Stimulated activated CD4-positive, alpha-beta T cell treated with anti-CD3 and anti-CD28 coated beads, Interleukin-12 subunit alpha, Interleukin-12 subunit beta, amount 100 ng/mL, for 48 hours (primary cell): ENCODE measurements at regions not wholly inside any gene's neighbourhood (a gene's known extent, or its start where the extent isn't known, plus 50 kb on each side); places are given as distances from the start of the nearest gene placed in this dataset.

Experiments used
- DNase-seq, 3 donors: peaks; one replicate each; pipeline ENCODE4 v3.0.0-alpha.2; 2020; ENCODE audit warnings: low read depth in 2 of 3, low spot score in 1 of 3

DNA sequence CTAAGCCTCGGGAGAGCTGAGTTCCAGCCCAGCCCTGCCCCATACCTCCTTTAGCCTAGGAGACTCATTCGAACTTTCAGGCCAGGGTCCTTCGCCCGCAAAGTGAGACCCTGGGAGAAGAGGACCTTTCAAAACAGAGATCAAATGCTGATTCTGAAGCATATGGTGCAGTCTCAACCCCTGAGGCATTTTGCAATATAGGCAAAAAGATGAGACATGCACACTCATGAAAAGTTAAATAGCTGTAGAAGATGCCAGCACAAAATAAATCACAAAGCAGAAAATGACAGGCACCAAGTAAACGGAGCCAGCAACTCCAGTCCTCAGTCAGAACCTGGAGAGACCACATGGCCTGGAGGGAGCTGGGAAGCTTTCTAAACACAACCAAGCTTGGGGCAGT lies 542.7 kb upstream of the RAB6C start:
- no peak for DNase-seq

DNA sequence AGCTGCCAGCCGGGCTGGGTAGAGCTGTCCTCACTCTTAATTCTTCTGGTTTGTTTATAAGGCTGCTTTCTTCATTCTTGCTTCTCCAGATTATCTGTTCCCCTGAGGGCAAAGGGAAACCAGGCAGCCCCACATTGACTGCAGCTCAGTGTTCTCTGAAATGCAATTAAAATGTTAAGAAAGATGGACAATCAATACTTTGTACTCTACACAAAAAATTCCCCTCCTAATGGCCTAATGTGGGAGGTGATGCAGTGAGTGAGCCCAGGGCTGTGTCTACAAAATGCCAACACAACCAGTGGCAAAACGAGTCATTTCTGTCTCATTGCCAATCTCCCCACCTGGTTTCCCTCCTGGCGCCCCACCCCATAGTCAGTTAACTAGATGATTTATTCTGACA lies 541.7 kb upstream of the RAB6C start:
- DNase-seq, result no peak

DNA sequence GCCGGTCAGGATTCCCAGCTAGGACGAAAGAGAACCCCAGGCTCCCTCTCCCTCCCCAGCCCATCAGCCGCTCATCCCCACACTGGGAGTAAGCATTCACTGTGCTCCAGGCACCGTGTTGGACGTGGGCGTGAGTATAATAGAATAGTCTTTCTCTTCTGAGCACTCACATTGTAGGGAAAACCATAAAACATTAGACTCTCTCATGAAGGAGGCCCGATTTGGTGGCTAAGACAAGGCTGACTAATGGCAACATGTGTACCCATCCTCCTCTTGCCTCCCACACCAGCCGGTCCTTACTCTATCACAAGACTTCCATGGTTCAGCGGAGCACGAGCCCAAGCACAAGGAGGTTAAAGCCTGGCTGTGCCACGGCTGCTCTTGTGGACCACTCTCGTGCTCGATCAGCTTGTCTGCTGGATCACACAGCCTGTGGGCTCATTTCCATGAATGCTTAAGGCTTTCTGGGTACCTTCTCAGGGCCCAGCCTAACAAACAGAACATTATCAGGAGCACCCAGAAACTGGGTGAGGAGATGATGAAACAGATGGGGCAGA lies 540.9 kb upstream of the RAB6C start:
- no peak for DNase-seq

DNA sequence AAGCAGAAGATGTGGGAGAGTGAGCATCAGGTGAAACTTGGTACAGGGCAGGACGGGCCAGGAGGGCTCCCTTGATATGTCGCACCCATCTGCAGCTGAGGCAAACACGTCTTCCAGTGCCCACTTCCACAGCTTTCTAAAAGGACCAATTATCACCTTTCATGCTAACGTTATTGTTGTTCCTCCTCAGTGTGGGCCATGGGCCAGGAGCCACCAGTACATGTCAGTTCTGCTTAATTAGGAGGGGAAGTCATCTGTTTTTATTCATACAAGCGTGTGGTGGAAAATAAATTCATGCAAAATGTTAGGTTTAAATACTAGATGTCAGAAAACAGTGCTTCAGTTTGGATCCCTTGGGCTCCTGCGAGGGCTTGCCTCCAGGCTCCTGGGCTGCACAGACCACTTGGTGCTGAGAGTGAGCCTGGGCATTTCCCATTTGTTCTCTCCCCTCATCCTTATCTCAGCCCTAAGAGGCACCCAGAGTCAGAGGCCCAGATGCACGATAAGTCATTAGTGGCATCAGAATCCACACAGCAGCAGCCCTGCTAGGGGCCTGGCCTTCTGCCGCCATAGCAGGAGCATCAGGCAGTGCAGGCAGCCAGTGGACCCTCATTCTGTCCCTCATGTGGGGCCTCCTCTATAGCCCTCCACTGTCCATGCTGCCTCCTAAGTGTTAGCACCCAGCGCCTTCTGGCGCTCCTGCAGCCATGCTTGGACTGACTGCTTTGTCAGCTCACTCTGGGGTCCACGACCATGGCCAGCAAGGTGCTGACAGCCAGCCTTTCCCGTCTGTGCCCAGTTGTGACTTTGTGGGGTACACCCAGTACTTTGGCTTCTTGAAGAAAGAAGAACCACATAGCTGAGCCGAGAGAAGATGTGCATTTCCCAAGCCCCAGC lies 539.8 kb upstream of the RAB6C start:
- no peak for DNase-seq

DNA sequence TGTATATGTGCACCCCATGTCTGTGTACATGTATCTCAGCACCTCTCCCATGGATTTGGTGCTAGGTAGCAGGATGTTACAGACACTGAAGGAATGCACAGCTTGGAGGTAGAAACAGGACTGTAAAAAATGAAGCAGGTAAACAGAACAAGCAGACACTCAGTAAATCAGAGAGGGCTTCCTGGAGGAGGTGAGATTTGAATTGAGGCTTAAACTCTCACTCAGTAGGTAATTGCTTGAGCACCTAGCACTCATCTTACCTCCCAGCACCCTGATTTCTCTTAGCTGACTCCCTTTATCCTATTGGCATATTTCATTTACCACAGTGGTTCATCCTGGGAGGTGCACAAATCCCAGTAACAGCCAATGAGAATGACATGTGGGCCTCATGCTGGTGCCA lies 537.9 kb upstream of the RAB6C start:
- DNase-seq, result no peak

DNA sequence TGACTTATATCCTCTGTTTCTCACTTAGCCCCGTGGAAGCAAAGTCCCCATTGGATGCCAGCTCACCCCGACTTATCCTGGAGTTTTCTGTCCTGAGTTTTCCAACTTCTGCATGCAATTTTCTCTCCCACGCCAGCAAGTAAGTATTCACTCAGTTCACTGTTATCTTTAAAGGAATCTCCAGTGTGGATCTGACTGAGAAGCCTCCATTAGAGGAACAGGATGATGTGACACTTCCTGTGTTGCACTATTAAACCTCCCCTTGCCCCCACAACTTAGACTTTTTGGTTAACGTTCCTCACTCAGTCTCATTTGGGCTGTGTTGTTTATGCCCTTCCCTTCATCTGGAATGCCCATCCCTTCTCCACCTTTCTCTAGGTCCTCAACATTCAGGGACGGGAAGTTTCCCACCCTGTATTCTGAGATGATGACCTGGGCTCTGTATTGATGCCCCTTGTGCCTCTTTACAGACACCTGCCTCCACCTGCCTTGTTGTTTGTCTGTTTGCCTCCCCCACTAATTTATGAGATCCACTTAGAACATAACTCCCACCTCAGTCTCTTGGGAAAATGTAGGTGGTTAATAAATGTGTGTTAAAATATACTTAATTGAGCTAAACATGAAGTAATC lies 536.1 kb upstream of the RAB6C start:
- no peak for DNase-seq

DNA sequence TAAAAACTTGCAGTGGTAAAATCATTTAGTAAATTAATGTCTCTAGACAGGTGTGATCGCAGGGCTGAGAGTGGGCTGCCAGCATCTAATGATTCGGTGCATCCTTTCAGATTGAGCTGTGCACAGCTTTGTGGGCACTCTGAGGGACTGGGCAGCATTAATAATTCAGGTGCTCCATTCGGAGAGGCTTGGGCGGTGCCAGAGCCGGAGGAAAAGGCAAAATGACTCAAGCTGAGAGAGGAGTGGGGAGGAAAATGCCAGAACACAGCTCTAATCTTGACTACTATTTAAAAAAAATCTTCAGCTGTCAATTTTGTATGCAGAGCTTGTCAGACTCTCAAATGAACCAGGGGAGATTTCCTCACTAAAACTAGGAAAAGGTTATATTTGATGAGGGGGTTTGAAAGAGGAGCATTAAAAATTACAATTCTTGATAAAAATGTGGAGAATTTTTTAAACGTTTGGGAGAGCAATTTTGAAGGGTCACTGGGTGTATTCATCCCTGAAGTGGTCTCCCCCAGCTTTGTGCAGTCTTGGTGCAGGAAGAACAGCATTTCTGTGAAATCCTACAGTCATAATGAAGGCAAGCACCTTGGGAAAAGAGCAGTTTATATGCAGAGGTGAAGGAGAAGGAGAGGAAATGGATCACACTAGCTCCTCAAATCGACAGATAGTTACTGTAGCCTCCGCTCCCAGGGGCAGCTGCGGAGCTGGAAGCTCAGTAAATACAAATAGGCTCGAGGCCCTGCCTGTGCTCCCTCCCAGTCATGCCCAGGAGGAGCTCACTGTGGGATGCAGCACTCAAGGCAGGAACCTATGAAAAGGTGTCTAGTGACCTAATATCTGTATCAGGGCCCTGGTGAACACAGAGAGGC lies 535.4 kb upstream of the RAB6C start:
- no peak for DNase-seq

DNA sequence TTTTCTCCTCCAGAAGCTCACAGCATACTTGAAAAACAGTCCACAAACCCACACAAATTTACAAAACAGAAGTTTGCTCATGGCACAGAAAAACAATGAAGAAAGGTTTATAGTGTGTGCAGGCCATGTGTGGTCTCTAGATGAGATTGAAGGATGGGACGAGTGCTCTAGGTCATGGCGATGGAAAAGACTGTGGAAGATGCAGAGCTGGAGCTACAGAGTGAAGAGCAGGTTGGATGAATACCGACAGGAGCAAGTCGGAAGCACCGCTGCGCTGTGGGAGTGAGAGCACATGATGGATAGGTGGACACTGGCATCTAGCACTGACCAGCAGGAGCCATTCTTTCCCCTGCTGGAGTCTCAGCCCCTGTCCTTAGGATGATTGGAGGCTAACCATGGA lies 534.7 kb upstream of the RAB6C start:
- DNase-seq, result no peak

DNA sequence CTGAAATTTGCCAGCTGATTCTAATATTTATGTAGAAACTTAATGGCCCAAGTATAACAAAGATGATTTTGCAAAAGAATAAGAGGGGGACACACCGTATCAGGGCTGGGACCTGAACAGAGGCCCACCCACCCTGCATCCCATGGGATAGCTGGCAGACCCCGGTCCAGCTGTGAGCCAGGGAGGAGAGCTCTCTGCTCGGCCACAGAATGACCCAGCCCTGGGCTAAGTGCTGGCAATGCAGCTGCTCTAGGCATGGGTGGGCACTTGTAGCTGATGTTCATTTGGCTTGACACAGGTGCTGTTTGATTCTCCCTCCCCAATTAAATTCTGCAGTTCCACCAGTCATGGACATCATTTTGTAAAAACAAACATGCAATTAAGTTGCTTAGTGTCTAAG lies 522.8 kb upstream of the RAB6C start:
- no peak for DNase-seq

DNA sequence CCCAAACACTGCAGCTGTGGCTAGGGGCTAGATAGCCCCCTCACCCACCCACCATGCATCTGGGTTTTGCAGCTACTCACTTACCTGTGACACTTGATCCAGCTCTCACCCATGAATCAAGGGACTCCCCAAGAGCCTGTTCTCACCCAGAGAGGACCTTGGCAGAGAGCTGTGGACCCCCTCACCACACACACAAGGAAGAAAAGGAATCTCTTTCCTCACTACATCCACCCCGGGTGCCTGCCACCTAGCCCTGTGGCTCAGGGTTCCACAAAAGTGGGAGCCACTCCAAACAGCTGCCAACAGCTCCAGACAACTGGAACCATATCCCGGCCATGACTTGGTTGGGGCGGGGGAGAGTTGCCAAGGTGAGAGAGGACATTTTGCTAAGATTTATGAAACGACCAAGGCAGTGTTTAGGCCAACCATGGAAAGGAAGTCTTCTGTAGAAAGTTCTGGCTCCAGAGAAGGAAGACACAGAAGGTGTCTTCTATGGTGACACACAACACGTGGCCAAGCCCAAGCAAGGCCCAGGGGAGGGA lies 522.1 kb upstream of the RAB6C start:
- DNase-seq, result no peak

DNA sequence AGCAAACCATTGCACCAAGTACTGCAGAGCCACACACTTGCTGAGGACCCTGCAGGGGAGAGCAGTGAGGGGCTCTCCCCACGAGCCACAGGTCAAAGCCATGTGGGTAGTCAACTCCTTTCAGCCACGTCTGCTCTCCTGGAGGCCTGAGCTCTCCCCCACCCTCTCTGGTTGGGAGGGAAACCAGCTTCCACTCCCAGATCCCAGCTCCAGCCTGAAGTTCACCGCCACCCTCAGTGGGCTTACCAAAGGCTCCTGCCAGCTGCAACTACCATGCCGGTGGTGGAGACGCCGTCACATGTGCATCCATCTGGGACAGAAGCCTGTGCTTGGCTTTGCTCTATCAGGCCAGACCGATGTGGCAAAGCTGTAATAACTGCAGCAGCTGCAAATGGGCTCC lies 521.5 kb upstream of the RAB6C start:
- DNase-seq, result no peak

DNA sequence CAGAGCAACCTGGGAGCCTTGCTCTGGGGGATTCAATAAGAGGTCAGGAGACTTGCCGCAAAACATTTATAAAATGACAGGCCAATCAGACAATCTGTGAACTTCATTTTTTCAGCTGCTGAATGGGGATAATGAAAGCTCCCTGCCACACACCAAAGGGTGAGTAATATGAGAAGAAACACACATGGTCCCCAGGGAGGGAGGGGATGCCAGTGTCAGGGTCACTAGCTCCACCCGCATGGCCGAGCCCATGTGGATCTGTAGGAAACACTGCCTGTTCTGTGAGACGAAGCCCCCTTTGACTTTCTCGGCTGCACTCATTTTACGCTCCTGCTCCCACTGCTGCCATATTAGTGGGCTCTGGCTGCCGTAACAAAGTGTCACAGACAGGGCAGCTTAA lies 521.0 kb upstream of the RAB6C start:
- DNase-seq, result no peak

DNA sequence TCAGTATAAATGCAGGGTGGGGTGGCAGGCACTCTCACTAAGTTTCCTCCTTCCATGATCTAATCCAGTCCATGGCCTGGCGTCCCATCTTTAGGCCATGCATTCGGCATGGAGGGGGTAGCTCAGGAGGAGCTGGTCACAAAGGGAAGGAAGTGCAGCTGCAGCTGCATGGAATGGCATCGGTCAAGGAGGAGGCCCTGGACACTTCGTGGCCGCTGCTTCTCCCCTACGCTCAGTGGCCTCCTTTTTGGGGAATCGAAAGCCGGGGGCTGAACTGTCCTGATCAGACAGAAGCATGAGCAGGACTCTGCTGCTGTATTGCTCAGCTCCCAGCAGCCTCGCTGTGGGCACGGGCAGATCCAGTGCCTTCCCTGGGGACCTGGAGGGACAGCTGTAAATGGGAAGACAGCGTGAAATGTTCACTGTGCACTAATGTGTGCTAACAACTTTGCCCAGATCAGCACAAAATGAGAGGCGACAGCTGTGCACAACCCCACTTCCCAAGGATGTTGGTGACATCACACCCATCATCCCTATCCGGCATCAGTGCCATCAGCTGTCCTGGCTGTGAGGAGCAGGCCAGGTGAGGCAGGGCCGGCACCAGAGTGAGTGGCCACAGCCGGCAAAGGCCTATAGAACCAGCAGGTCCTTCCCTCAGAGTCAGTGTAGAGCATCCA lies 520.1 kb upstream of the RAB6C start:
- no peak for DNase-seq

DNA sequence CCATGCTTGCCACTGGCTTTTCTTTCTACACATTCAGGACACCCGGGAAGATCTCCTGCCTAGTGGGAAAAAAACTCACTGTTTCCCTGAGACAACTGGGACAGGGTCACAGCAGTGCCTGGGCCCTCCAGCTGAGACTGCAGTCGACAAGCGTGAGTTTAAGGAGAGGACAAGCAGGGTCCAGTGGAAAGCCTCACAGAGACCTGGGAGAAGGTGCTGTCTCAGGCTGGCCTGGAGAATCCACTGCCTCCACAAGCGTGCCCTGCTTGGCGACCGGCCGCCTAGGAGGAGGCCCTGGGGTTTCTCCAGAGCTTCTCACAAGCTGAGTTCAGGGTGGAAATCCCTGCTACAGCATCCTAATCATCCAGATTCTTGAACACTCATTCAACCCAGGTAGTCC lies 519.6 kb upstream of the RAB6C start:
- no peak for DNase-seq

DNA sequence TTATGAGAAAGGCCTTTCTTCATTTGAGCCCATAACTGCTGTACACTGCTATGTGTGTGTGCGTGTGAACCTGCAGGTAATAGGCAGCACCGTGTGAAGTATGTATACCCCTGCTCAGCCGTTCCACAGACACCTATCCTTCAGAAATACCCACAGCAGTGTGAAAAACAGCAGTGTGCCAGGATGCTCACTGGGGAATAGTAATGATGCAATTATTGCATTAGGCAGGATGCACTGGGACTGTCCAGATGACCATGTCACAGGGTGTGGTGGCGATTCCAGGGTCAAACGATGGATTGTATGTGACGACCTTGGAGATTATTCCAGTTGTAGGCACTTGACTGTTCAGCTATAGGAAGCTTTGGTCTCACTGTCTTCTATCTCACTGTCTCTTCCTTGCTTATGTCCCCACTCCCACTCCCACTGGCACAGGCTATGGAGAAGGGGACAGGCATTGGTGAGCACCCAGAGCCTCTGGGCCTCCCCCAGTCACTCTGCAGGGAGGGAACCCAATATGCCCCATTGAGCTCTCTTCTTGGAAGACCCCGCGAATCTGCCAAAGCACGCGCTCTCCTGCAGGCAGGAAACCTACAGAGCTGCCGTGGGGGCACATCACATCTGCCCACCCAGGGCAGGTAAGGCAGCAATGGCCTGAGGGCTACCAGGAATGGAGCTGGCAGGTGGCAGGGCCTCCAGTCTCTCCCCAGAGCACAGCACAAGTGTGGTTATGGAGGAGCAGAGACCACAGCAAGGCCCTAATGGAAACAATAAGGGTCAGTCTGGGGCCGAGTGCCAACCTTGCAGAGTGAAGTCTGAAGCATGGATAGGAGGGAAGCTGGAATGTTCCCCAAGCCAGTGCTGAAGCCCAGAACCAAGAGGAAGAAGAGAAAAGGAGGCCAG lies 518.9 kb upstream of the RAB6C start:
- no peak for DNase-seq

DNA sequence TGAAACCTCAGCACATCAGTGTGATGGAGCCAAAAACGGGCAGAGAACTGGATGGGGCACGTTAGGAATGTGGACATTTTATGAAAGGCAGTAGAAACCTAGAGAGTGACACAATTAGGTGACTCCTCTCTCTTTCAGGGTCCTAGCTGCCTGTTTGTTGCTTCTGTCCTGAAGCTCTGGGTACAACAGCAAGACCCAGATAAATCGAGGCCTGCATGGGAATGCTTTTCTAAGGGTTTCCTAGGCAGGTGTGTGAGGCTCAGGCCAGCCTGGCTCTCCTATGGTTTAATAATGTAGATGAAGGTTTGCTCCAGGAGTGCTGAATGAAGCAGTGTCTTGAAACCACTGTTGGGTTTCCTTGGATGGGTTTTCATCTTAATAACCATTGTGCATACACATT lies 517.1 kb upstream of the RAB6C start:
- no peak for DNase-seq

DNA sequence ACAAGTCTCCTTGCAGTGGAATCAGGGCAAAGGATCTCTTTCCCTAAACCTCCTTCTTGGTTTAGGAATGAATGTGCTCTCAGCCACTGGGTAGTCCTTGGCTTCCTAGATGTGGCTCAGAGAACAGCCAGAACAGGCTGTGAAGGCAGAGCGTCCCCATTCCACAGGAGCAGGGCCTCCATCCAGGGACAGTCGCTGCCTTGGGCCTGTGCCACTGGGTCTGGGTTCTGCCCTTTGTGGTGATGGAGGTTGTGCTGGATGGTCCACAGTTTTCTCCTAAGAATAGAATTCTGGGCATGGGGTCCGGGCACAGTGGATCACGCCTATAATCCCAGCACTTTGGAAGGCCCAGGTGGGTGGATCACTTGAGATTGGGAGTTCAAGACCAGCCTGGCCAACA lies 516.5 kb upstream of the RAB6C start:
- DNase-seq, result no peak

DNA sequence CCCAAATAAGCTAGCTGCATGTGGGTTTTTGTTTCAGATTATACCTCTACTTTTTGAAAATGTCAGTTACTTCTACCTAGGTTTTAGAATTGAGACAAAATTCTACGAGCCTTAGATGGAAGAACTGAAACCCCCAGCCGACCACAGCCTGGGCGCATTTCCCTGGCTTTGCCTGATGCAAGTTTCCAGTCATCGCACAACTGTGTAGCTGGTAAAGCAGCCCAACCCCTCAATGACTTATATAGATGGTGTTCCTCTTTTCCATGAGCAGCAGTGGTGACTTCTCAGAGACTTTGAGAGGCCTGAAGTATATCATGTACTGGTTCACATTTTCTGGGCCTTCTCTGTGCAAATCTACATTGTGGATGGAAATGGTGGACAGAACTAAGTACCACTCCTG lies 515.4 kb upstream of the RAB6C start:
- DNase-seq, result no peak

DNA sequence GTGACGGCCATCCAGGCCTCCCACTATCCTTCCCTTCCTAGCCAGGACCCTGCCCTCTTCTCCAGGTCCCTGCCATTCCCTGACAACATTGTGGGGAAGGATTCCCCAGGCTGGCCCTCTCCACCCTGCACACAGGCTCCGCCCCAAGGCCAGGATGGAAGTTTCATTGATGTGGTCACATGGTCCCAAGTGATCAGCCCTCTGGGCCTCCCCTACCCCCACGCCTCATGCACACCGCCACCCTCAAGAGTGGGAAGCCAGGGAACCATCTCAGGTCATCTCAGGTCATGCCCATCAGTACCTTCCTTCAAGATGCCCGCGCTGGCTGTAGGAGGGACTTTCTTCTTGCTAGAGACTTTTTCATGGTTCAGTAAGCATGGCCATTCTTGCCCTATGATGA lies 514.8 kb upstream of the RAB6C start:
- no peak for DNase-seq

DNA sequence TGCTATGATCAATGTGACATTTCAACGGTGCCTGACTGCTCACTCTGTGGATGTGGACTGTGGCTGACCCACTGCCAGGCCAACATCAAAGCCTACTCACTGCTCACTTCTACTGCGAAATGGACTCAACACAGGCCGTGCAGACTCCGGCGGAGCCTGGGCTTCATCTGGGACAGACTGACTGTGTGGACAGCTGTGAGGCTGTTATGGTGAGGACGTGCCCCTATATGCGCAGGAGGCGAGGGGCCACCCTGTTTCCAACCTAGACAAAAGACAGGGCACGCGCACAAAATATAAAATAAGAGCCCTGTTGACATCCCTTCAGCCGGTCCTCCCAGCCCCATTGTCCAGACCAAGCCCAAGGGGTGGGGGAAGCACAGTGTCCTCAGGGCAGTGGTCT lies 514.4 kb upstream of the RAB6C start:
- DNase-seq, result no peak
